Caco-2 (cell line): ENCODE measurements at regions not wholly inside any gene's neighbourhood (a gene's known extent, or its start where the extent isn't known, plus 50 kb on each side); places are given as distances from the start of the nearest gene placed in this dataset.

ENCODE experiments used
- BruUV-seq: library from RNA; stranded (reverse); fragments of 400-500 nt; replicated peaks from 2 replicates; lab custom pipeline; 2021; lab: Mats Ljungman, UMichigan
- CTCF ChIA-PET: fragments of 300-600 bp; sonication (Branson Sonifier 250); formaldehyde crosslinking; loops from one replicate; lab custom pipeline; 2022; ENCODE audit warnings: antibody characterized with exemption; lab: Charles Lee
- POLR2A ChIA-PET: fragments of 300-600 bp; sonication (Branson Sonifier 250); formaldehyde crosslinking; loops from one replicate; lab custom pipeline; 2022; ENCODE audit warnings: antibody characterized with exemption; lab: Charles Lee
- DNase-seq, 2 experiments: peaks; one replicate each; pipeline versions ENCODE4 v3.0.0 to v3.0.0-alpha.2; 2020 to 2022
- H3K27me3 ChIP-seq: replicated peaks from 2 replicates; pipeline ENCODE4 v1.6.0; 2011; ENCODE audit warnings: low read length; ENCODE audit not compliant: control insufficient read depth, insufficient read depth
- H3K36me3 ChIP-seq: 2 replicates; pipeline ENCODE4 v1.5.1; 2011; ENCODE audit warnings: low read length; ENCODE audit not compliant: control insufficient read depth, insufficient read depth
- H3K4me1 ChIP-seq: fragments of 250-450 bp; sonication (Bioruptor Pico); 2 replicates; pipeline ENCODE4 v1.5.1; 2020; ENCODE audit warnings: mild to moderate bottlenecking
- H3K4me3 ChIP-seq: 2 replicates; pipeline ENCODE4 v1.5.1; 2011; ENCODE audit warnings: low read depth, mild to moderate bottlenecking, control low read depth, low read length
- H3K9me3 ChIP-seq: fragments of 250-450 bp; sonication (Bioruptor Pico); 2 replicates; pipeline ENCODE4 v1.5.1; 2020; ENCODE audit warnings: mild to moderate bottlenecking, moderate library complexity
- H3K27ac Mint-ChIP-seq: one replicate; pipeline ENCODE4 v1.8.0; 2022; ENCODE audit warnings: mixed read lengths; ENCODE audit not compliant: unreplicated experiment
- H3K27me3 Mint-ChIP-seq: one replicate; pipeline ENCODE4 v1.8.0; 2022; ENCODE audit warnings: mixed read lengths; ENCODE audit not compliant: insufficient read depth, unreplicated experiment
- H3K36me3 Mint-ChIP-seq: one replicate; pipeline ENCODE4 v1.8.0; 2022; ENCODE audit warnings: mild to moderate bottlenecking, mixed read lengths; ENCODE audit not compliant: insufficient read depth, unreplicated experiment
- H3K4me1 Mint-ChIP-seq: one replicate; pipeline ENCODE4 v1.8.0; 2022; ENCODE audit warnings: low read depth, mixed read lengths; ENCODE audit not compliant: unreplicated experiment
- H3K4me3 Mint-ChIP-seq: one replicate; pipeline ENCODE4 v1.8.0; 2022; ENCODE audit warnings: mild to moderate bottlenecking, moderate library complexity, mixed read lengths; ENCODE audit not compliant: unreplicated experiment
- H3K9me3 Mint-ChIP-seq: one replicate; pipeline ENCODE4 v1.8.0; 2022; ENCODE audit warnings: mixed read lengths; ENCODE audit not compliant: unreplicated experiment
- CTCF ChIP-seq, 2 experiments: fragments of 200-600 bp in 1 of 2; IDR thresholded peaks; 1 replicate in 1 of 2; 2 replicates in 1 of 2; pipeline versions ENCODE4 v1.5.1 to v1.8.0; 2011 to 2022; ENCODE audit warnings: antibody characterized with exemption in 1 of 2, control low read depth in 1 of 2, inconsistent platforms in 1 of 2, low read depth in 1 of 2, low read length in 1 of 2, mild to moderate bottlenecking in 1 of 2, moderate library complexity in 1 of 2; ENCODE audit not compliant: insufficient read depth in 1 of 2, severe bottlenecking in 1 of 2, unreplicated experiment in 1 of 2
- intact Hi-C: fragments of 100-400 bp; cut with micrococcal nuclease; formaldehyde crosslinking; loops from one replicate; pipeline ENCODE4 v1.10.0; 2022; ENCODE audit not compliant: unreplicated experiment

GRCh38 chrX:45756557-45756956 is 555.9 kb upstream of the DIPK2B start:
- DNase-seq = no peak
- Mint-ChIP-seq H3K9me3 (no peaks in the 10 kb centered on the region), H3K27me3 (no peaks in the 10 kb centered on the region), H3K27ac (no peak overlapping the region), H3K4me3 (no peak overlapping the region), H3K4me1 (peaks cover 5% of the 10 kb centered on the region), H3K36me3 (peaks cover 4% of the 10 kb centered on the region)
- ChIA-PET POLR2A (no interaction called here), CTCF (no interaction called here)
- Histone ChIP-seq H3K27me3 (no peaks in the 10 kb centered on the region), H3K36me3 (no peaks in the 10 kb centered on the region), H3K9me3 (no peaks in the 10 kb centered on the region), H3K4me3 (no peak overlapping the region), H3K4me1 (no peaks in the 10 kb centered on the region)
- intact Hi-C loops = no loop called here
- TF ChIP-seq CTCF (IDR thresholded peaks at IDR 0.05; ENCODE audit: insufficient read depth in 1 of 2, low read depth in 1 of 2, low read length in 1 of 2, severe bottlenecking in 1 of 2, unreplicated experiment in 1 of 2) = no peak
- no TSS peak for BruUV-seq

DNA sequence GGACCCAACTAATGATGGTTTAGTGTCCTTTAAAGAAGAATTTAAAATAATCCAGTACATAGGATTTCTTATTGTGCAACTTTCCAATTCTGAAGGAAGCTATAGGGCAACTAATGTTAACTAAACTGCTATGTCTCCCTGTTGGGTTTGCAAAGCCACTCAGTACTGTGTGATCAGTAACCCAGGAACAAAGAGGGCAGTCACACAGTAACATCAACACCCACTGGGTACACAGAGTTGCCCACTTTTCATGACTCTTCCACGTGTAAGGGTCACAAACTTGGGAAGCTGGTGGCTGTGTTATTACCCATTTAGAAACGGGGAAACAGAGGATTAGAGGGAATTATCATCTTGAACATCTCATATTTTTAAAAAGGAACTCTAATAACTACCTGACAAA is 555.0 kb upstream of the DIPK2B start:
- no peaks in the 10 kb centered on the region for H3K9me3 ChIP-seq
- H3K27me3 Mint-ChIP-seq = no peaks in the 10 kb centered on the region
- BruUV-seq = no TSS peak
- intact Hi-C loops = no loop called here
- peaks cover 7% of the 10 kb centered on the region for H3K36me3 Mint-ChIP-seq
- no peaks in the 10 kb centered on the region for H3K27me3 ChIP-seq
- POLR2A ChIA-PET = no interaction called here
- no peak overlapping the region for H3K4me3 Mint-ChIP-seq
- CTCF ChIA-PET = no interaction called here
- no peaks in the 10 kb centered on the region for H3K9me3 Mint-ChIP-seq
- no peaks in the 10 kb centered on the region for H3K4me1 ChIP-seq
- no peak for DNase-seq
- TF ChIP-seq CTCF (IDR thresholded peaks at IDR 0.05; ENCODE audit: insufficient read depth in 1 of 2, low read depth in 1 of 2, low read length in 1 of 2, severe bottlenecking in 1 of 2, unreplicated experiment in 1 of 2) = no peak
- H3K36me3 ChIP-seq = no peaks in the 10 kb centered on the region
- no peak overlapping the region for H3K27ac Mint-ChIP-seq
- H3K4me1 Mint-ChIP-seq = peaks cover 5% of the 10 kb centered on the region
- H3K4me3 ChIP-seq = no peak overlapping the region

DNA sequence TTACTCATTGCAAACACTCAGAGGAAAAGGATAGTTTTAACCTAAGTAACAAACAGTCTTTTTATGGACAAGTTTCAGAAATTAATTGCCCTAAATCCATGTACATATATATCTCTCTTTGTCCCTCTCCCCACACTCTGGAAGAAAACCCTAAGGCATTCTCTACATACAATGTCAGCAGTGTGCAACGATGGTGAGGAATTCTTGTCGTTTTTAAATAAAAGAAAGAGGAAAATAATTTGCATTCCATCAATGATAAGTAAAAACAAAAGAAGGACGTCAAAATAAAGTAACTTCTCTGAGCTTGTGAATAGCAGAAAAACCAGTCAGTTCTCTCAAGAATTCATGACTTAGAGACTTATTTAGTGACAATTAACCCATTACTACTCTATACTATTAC is 550.5 kb upstream of the DIPK2B start:
- no peak for DNase-seq
- H3K27me3 Mint-ChIP-seq = no peaks in the 10 kb centered on the region
- POLR2A ChIA-PET = no interaction called here
- H3K27ac Mint-ChIP-seq = no peak overlapping the region
- H3K36me3 ChIP-seq = no peaks in the 10 kb centered on the region
- no peaks in the 10 kb centered on the region for H3K27me3 ChIP-seq
- intact Hi-C loops = no loop called here
- CTCF ChIA-PET = no interaction called here
- H3K36me3 Mint-ChIP-seq = peaks cover 16% of the 10 kb centered on the region
- H3K9me3 ChIP-seq = no peaks in the 10 kb centered on the region
- no peak for TF ChIP-seq CTCF (IDR thresholded peaks at IDR 0.05; ENCODE audit: insufficient read depth in 1 of 2, low read depth in 1 of 2, low read length in 1 of 2, severe bottlenecking in 1 of 2, unreplicated experiment in 1 of 2)
- BruUV-seq = no TSS peak
- H3K9me3 Mint-ChIP-seq = no peaks in the 10 kb centered on the region
- no peaks in the 10 kb centered on the region for H3K4me1 ChIP-seq
- H3K4me3 ChIP-seq = no peak overlapping the region
- H3K4me1 Mint-ChIP-seq = no peaks in the 10 kb centered on the region
- H3K4me3 Mint-ChIP-seq = no peak overlapping the region
